HL-60 (cell line): ENCODE measurements at regions not wholly inside any gene's neighbourhood (a gene's known extent, or its start where the extent isn't known, plus 50 kb on each side); places are given as distances from the start of the nearest gene placed in this dataset.

Experiments used
- POLR2AphosphoS5 ChIP-seq: IDR thresholded peaks from 2 replicates; pipeline ENCODE4 v1.6.1; 2012; ENCODE audit warnings: low read depth
- REST ChIP-seq: IDR thresholded peaks from 2 replicates; pipeline ENCODE4 v1.6.1; 2012; ENCODE audit warnings: low read depth; ENCODE audit not compliant: insufficient replicate concordance
- TF ChIP-seq, protein P1 (sequence below): IDR thresholded peaks from one replicate; pipeline ENCODE4 v1.5.1; 2011; ENCODE audit warnings: low read length, control low read depth, inconsistent platforms; ENCODE audit not compliant: insufficient read depth

DNA sequence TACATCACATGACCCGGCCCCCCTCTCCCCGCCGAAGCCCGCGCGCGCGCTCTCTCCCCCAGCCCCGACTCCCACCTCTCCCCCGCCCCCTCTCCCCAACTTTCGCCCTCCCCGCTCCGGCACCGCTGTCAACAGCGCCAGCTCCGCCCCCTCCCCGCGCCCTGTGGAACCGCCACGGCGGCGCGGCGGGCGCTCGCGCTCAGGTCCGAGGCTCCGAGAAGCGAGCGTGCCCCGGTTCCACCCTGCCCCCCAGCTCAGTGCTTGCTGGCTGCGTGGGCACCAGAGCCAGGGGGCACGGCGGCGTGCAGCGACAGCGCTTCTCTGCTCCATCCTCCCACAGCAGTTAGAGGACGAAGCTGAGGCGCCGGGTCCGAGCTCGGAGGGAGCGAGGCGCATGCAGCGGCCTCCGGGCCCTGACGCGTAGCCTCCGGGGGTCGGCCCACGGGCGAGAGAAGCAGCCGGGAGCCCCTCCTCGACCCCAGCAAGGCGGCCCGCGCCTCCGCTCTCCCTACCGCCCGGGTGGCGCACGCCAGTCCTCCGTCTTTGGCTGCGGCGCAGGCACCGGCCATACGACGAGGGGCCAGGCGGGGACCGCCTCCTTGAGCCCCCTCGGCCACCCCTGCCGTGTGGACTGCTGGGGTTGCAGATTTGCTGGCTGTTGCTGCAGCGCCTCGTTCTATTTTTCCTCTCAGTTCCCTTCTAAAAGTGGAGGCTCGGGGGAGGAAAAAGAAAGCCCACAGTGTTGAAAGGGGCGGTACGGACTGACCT lies 109.5 kb downstream of the KCNRG start:
- TF ChIP-seq, protein P1, sequence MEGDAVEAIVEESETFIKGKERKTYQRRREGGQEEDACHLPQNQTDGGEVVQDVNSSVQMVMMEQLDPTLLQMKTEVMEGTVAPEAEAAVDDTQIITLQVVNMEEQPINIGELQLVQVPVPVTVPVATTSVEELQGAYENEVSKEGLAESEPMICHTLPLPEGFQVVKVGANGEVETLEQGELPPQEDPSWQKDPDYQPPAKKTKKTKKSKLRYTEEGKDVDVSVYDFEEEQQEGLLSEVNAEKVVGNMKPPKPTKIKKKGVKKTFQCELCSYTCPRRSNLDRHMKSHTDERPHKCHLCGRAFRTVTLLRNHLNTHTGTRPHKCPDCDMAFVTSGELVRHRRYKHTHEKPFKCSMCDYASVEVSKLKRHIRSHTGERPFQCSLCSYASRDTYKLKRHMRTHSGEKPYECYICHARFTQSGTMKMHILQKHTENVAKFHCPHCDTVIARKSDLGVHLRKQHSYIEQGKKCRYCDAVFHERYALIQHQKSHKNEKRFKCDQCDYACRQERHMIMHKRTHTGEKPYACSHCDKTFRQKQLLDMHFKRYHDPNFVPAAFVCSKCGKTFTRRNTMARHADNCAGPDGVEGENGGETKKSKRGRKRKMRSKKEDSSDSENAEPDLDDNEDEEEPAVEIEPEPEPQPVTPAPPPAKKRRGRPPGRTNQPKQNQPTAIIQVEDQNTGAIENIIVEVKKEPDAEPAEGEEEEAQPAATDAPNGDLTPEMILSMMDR, result no peak
- peak; percentile 26 for TF ChIP-seq REST
- TF ChIP-seq POLR2AphosphoS5, result peak; percentile 86
